HepG2 (cell line): ENCODE measurements at regions not wholly inside any gene's neighbourhood (a gene's known extent, or its start where the extent isn't known, plus 50 kb on each side); places are given as distances from the start of the nearest gene placed in this dataset.

Source experiments
- ATAC-seq: fragments of 200-7000 bp; cut with Tn5 transposase; 3 replicates; pipeline ENCODE4 v1.9.1; 2020; ENCODE audit warnings: mild to moderate bottlenecking, moderate library complexity
- BruUV-seq: library from RNA; stranded (reverse); fragments of 400-500 nt; replicated peaks from 2 replicates; lab custom pipeline; 2021; lab: Mats Ljungman, UMichigan
- CTCF ChIA-PET: fragments of 300-600 bp; formaldehyde crosslinking; extraction: SDS; loops from one replicate; lab custom pipeline; 2021; ENCODE audit warnings: low total read pairs, inconsistent platforms, low intra/inter-chr PET ratio; lab: Yijun Ruan, JAX
- POLR2A ChIA-PET: fragments of 350-600 bp; sonication (Branson Sonifier 250); formaldehyde crosslinking; loops from one replicate; lab custom pipeline; 2020; ENCODE audit warnings: antibody characterized with exemption, inconsistent platforms; lab: Yijun Ruan, JAX
- DNase-seq: peaks from one replicate; pipeline ENCODE4 v3.0.0-alpha.2; 2015; ENCODE audit warnings: low spot score
- FAIRE-seq: peaks from 3 replicates; lab custom pipeline; 2011; peaks lifted over from hg19 to GRCh38; lab: Jason Lieb, UNC
- H2AFZ ChIP-seq: one replicate; pipeline ENCODE4 v1.6.1; 2011; ENCODE audit warnings: low read length, inconsistent platforms
- H3K27ac ChIP-seq: fragments of 300-600 bp; 3 replicates; pipeline ENCODE4 v1.8.0; 2011; ENCODE audit warnings: mixed run types, mild to moderate bottlenecking, mixed read lengths, low read length, inconsistent platforms; ENCODE audit not compliant: insufficient read depth; ENCODE audit errors: extremely low read length
- H3K27me3 ChIP-seq, 2 experiments: fragments of 200-600 bp in 1 of 2; 2 replicates in 1 of 2; 3 replicates in 1 of 2; pipeline versions ENCODE4 v1.6.0 to v1.8.0; 2011; ENCODE audit warnings: low read length in 2 of 2, mild to moderate bottlenecking in 2 of 2, moderate library complexity in 2 of 2, inconsistent platforms in 1 of 2; ENCODE audit not compliant: insufficient read depth in 2 of 2, control insufficient read depth in 1 of 2
- H3K36me3 ChIP-seq, 2 experiments: fragments of 200-600 bp in 1 of 2; replicated peaks in 1 of 2; 2 replicates in 1 of 2; 3 replicates in 1 of 2; pipeline versions ENCODE4 v1.5.1 to v1.8.0; 2011; ENCODE audit warnings: low read length in 2 of 2, inconsistent platforms in 1 of 2; ENCODE audit not compliant: insufficient read depth in 2 of 2, control insufficient read depth in 1 of 2
- H3K4me1 ChIP-seq: 2 replicates; pipeline ENCODE4 v1.5.1; 2012; ENCODE audit warnings: low read length, inconsistent platforms; ENCODE audit not compliant: insufficient read depth
- H3K4me2 ChIP-seq: 2 replicates; pipeline ENCODE4 v1.6.0; 2011; ENCODE audit warnings: low read depth, low read length, inconsistent platforms
- H3K4me3 ChIP-seq, 3 experiments: fragments of 200-600 bp in 1 of 3; sonication (generic), shearing (Covaris generic) in 1 of 3; replicated peaks in 1 of 3; 2 replicates each; pipeline ENCODE4 v1.5.1; 2011 to 2016; ENCODE audit warnings: low read length in 3 of 3, inconsistent platforms in 2 of 3, low read depth in 2 of 3, mild to moderate bottlenecking in 2 of 3, control low read depth in 1 of 3, mixed read lengths in 1 of 3; ENCODE audit not compliant: insufficient read depth in 1 of 3
- H3K79me2 ChIP-seq: one replicate; pipeline ENCODE4 v1.6.1; 2011; ENCODE audit warnings: low read length, inconsistent platforms; ENCODE audit not compliant: insufficient read depth
- H3K9ac ChIP-seq: 2 replicates; pipeline ENCODE4 v1.6.0; 2011; ENCODE audit warnings: mild to moderate bottlenecking, low read depth, low read length, inconsistent platforms; ENCODE audit not compliant: insufficient read depth
- H3K9me3 ChIP-seq: 2 replicates; pipeline ENCODE4 v1.5.1; 2012; ENCODE audit warnings: mild to moderate bottlenecking, low read length
- H4K20me1 ChIP-seq: 2 replicates; pipeline ENCODE4 v1.6.0; 2011; ENCODE audit warnings: inconsistent platforms, mild to moderate bottlenecking, low read length, moderate library complexity; ENCODE audit not compliant: insufficient read depth
- ARNT2 ChIP-seq: sonication (generic); formaldehyde crosslinking; IDR thresholded peaks from 2 replicates; pipeline ENCODE4 v1.8.0; 2022; ENCODE audit warnings: mild to moderate bottlenecking, low read depth, missing genetic modification reagents, moderate library complexity
- ATF7-NPFF ChIP-seq: sonication (generic); formaldehyde crosslinking; IDR thresholded peaks from 2 replicates; pipeline ENCODE4 v1.8.1; 2023; ENCODE audit warnings: mild to moderate bottlenecking, low read depth, missing genetic modification reagents, moderate library complexity
- BORCS8-MEF2B ChIP-seq: sonication (generic); formaldehyde crosslinking; IDR thresholded peaks from 2 replicates; pipeline ENCODE4 v1.8.0; 2022; ENCODE audit warnings: mild to moderate bottlenecking, missing genetic modification reagents
- CCAR2 ChIP-seq: fragments of 200-400 bp; formaldehyde crosslinking; optimal IDR thresholded peaks from 2 replicates; pipeline ENCODE3; 2018; ENCODE audit warnings: low read depth, mild to moderate bottlenecking, low read length, moderate library complexity
- IRF2 ChIP-seq: IDR thresholded peaks from 2 replicates; pipeline ENCODE4 v1.6.1; 2018; ENCODE audit warnings: missing genetic modification reagents, missing compliant biosample characterization
- NAIF1 ChIP-seq: sonication (generic); formaldehyde crosslinking; IDR thresholded peaks from 2 replicates; pipeline ENCODE4 v1.5.0; 2020; ENCODE audit warnings: mild to moderate bottlenecking, missing genetic modification reagents, borderline replicate concordance
- NR1H2 ChIP-seq: sonication (generic); formaldehyde crosslinking; IDR thresholded peaks from 2 replicates; pipeline ENCODE4 v1.8.1; 2022; ENCODE audit warnings: low read depth, missing genetic modification reagents, borderline replicate concordance
- ONECUT2 ChIP-seq: sonication (generic); formaldehyde crosslinking; IDR thresholded peaks from 2 replicates; pipeline ENCODE4 v1.4.0; 2020; ENCODE audit warnings: missing genetic modification reagents
- PAWR ChIP-seq: sonication (generic); formaldehyde crosslinking; IDR thresholded peaks from 2 replicates; pipeline ENCODE4 v1.4.0; 2020; ENCODE audit warnings: missing genetic modification reagents, mild to moderate bottlenecking, borderline replicate concordance
- RCOR2 ChIP-seq: IDR thresholded peaks from 2 replicates; pipeline ENCODE4 v1.6.1; 2016; ENCODE audit warnings: missing biosample characterization, missing genetic modification reagents
- RFXANK ChIP-seq: IDR thresholded peaks from 2 replicates; pipeline ENCODE4 v1.6.1; 2016
- SETDB1 ChIP-seq: sonication (generic); formaldehyde crosslinking; IDR thresholded peaks from 2 replicates; pipeline ENCODE4 v1.5.1; 2020; ENCODE audit warnings: missing genetic modification reagents, mild to moderate bottlenecking, borderline replicate concordance
- SRY ChIP-seq: sonication (generic); formaldehyde crosslinking; IDR thresholded peaks from 2 replicates; pipeline ENCODE4 v1.8.0; 2022; ENCODE audit warnings: mild to moderate bottlenecking, missing genetic modification reagents
- ZC3H13 ChIP-seq: sonication (generic); formaldehyde crosslinking; IDR thresholded peaks from 2 replicates; pipeline ENCODE4 v1.8.1; 2023; ENCODE audit warnings: mild to moderate bottlenecking, missing genetic modification reagents, moderate library complexity
- ZNF101 ChIP-seq: sonication (generic); formaldehyde crosslinking; IDR thresholded peaks from 2 replicates; pipeline ENCODE4 v1.4.0; 2020; ENCODE audit warnings: mild to moderate bottlenecking, low read depth, missing genetic modification reagents, borderline replicate concordance
- ZNF547 ChIP-seq: sonication (generic); formaldehyde crosslinking; IDR thresholded peaks from 2 replicates; pipeline ENCODE4 v1.5.1; 2020; ENCODE audit warnings: mild to moderate bottlenecking, missing genetic modification reagents
- ZNF557 ChIP-seq: sonication (generic); formaldehyde crosslinking; IDR thresholded peaks from 2 replicates; pipeline ENCODE4 v1.4.0; 2020; ENCODE audit warnings: missing genetic modification reagents
- WGBS: methylation state at CpG from one replicate; pipeline ENCODE4 v1.1.6; 2017; ENCODE audit warnings: low lambda C conversion rate; 5-methylcytosine and 5-hydroxymethylcytosine counted together
- in situ Hi-C: cut with HindIII; loops from 2 replicates; pipeline ENCODE4 v1.10.0; 2017; ENCODE audit warnings: low pct_unique_long_range_greater_than_20kb; ENCODE audit not compliant: extremely low pct_ligation_motif_present
- intact Hi-C: fragments of 100-400 bp; cut with micrococcal nuclease; formaldehyde crosslinking; loops from one replicate; pipeline ENCODE4 v1.10.0; 2022; ENCODE audit not compliant: unreplicated experiment
- TF ChIP-seq, protein P1 (sequence below): sonication (generic); formaldehyde crosslinking; conservative IDR thresholded peaks from 2 replicates; pipeline ENCODE4 v1.4.0; 2020; ENCODE audit warnings: missing genetic modification reagents
- TF ChIP-seq, protein P2 (sequence below): sonication (generic); formaldehyde crosslinking; IDR thresholded peaks from 2 replicates; pipeline ENCODE4 v1.4.0; 2020; ENCODE audit warnings: missing genetic modification reagents

DNA sequence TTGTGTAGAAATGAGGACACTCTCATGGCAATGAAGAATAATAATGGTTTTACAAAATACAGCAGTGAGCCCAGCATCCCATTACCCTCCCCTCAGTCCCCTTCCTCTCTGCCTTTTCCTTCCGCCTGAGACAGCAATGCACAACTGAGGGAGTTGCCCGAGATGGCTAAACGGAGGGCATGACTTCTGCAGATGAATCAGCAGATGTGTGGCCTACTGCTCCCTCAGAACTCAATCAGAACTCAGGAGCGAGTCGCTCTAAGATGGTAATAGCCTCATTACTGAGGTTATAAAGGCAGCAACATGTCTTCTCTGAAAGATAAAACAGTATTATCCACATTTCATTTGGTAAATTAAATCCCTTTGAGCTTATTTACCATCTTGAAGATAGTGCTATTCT, 326.6 kb downstream of the ENC1 start:
- ATAC-seq (no peak), FAIRE-seq (no peak), DNase-seq (no peak)
- no peak overlapping the region for H3K9ac ChIP-seq
- POLR2A ChIA-PET = no interaction called here
- H3K9me3 ChIP-seq = no peaks in the 10 kb centered on the region
- in situ Hi-C loops (no loop called here), intact Hi-C loops (no loop called here)
- H3K27ac ChIP-seq = no peak overlapping the region
- no peaks in the 10 kb centered on the region for H3K27me3 ChIP-seq
- CTCF ChIA-PET = no interaction called here
- WGBS = 44% methylated on average over 5 of the region's 5 CpGs
- no peaks in the 10 kb centered on the region for H3K79me2 ChIP-seq
- H3K4me3 ChIP-seq = no peak overlapping the region
- no TSS peak for BruUV-seq
- H2AFZ ChIP-seq = no peak overlapping the region
- TF ChIP-seq RCOR2 = no peak
- no peak for TF ChIP-seq IRF2 (CRISPR knock-in tag)
- TF ChIP-seq SETDB1 (CRISPR knock-in tag) = no peak
- no peak for TF ChIP-seq NAIF1 (CRISPR knock-in tag)
- TF ChIP-seq ZC3H13 (CRISPR knock-in tag) = no peak
- TF ChIP-seq PAWR (CRISPR knock-in tag) = no peak
- TF ChIP-seq ZNF557 (CRISPR knock-in tag) = no peak
- no peaks in the 10 kb centered on the region for H3K36me3 ChIP-seq
- H3K4me2 ChIP-seq = no peak overlapping the region
- H4K20me1 ChIP-seq = no peaks in the 10 kb centered on the region
- H3K4me1 ChIP-seq = no peaks in the 10 kb centered on the region

DNA sequence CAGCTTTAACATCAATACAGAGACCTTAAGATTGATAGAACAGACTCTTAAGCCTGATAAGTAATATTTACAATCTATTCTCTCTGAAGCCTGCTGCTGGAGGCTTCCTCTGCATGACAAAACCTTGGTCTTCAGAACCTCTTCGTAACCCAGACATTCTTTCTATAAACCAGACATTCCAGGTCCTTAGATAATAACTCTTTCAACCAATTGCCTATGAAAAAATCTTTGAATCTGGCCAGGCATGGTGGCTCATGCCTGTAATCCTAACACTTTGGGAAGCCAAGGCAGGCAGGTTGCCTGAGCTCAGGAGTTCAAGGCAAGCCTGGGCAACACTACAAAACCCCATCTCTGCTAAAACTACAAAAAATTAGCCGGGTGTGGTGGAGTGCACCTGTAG, 327.8 kb downstream of the ENC1 start:
- WGBS = 0% methylated on average over 1 of the region's 2 CpGs
- DNase-seq (no peak), FAIRE-seq (no peak), ATAC-seq (no peak)
- CTCF ChIA-PET = no interaction called here
- no peaks in the 10 kb centered on the region for H3K4me1 ChIP-seq
- no peak overlapping the region for H3K4me3 ChIP-seq
- no peak overlapping the region for H3K27ac ChIP-seq
- in situ Hi-C loops (no loop called here), intact Hi-C loops (no loop called here)
- H2AFZ ChIP-seq = no peak overlapping the region
- POLR2A ChIA-PET = no interaction called here
- no peaks in the 10 kb centered on the region for H3K9me3 ChIP-seq
- H3K9ac ChIP-seq = no peak overlapping the region
- H3K36me3 ChIP-seq = no peaks in the 10 kb centered on the region
- H4K20me1 ChIP-seq = no peaks in the 10 kb centered on the region
- no peaks in the 10 kb centered on the region for H3K79me2 ChIP-seq
- no peak overlapping the region for H3K4me2 ChIP-seq
- H3K27me3 ChIP-seq = no peaks in the 10 kb centered on the region
- no TSS peak for BruUV-seq
- TF ChIP-seq BORCS8-MEF2B = no peak
- TF ChIP-seq ZNF547 (CRISPR knock-in tag) = no peak
- no peak for TF ChIP-seq NR1H2 (CRISPR knock-in tag)
- no peak for TF ChIP-seq ARNT2 (CRISPR knock-in tag)
- no peak for TF ChIP-seq RFXANK (CRISPR knock-in tag)
- no peak for TF ChIP-seq SRY (CRISPR knock-in tag)
- no peak for TF ChIP-seq ONECUT2
- no peak for TF ChIP-seq ZNF101 (CRISPR knock-in tag)
- TF ChIP-seq ATF7-NPFF = no peak
- TF ChIP-seq CCAR2 = no peak
- TF ChIP-seq, protein P1, sequence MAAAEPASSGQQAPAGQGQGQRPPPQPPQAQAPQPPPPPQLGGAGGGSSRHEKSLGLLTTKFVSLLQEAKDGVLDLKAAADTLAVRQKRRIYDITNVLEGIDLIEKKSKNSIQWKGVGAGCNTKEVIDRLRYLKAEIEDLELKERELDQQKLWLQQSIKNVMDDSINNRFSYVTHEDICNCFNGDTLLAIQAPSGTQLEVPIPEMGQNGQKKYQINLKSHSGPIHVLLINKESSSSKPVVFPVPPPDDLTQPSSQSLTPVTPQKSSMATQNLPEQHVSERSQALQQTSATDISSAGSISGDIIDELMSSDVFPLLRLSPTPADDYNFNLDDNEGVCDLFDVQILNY (CRISPR knock-in tag) = no peak
- TF ChIP-seq, protein P2, sequence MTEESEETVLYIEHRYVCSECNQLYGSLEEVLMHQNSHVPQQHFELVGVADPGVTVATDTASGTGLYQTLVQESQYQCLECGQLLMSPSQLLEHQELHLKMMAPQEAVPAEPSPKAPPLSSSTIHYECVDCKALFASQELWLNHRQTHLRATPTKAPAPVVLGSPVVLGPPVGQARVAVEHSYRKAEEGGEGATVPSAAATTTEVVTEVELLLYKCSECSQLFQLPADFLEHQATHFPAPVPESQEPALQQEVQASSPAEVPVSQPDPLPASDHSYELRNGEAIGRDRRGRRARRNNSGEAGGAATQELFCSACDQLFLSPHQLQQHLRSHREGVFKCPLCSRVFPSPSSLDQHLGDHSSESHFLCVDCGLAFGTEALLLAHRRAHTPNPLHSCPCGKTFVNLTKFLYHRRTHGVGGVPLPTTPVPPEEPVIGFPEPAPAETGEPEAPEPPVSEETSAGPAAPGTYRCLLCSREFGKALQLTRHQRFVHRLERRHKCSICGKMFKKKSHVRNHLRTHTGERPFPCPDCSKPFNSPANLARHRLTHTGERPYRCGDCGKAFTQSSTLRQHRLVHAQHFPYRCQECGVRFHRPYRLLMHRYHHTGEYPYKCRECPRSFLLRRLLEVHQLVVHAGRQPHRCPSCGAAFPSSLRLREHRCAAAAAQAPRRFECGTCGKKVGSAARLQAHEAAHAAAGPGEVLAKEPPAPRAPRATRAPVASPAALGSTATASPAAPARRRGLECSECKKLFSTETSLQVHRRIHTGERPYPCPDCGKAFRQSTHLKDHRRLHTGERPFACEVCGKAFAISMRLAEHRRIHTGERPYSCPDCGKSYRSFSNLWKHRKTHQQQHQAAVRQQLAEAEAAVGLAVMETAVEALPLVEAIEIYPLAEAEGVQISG (CRISPR knock-in tag) = no peak
